Esophagus muscularis mucosa (tissue), 4 donors: ENCODE measurements at regions not wholly inside any gene's neighbourhood (a gene's known extent, or its start where the extent isn't known, plus 50 kb on each side); places are given as distances from the start of the nearest gene placed in this dataset.

Experiments
- DNase-seq: peaks from one replicate; pipeline ENCODE4 v3.0.0-alpha.2; 2017; ENCODE audit errors: extremely low spot score
- H3K27ac ChIP-seq, 4 donors: fragments of 200-600 bp; sonication (generic); replicated peaks in 1 of 4; 1 replicate in 3 of 4; 2 replicates in 1 of 4; pipeline ENCODE4 v1.5.1; 2016 to 2019; ENCODE audit warnings: mild to moderate bottlenecking in 1 of 4
- H3K27me3 ChIP-seq, 4 donors: fragments of 200-600 bp; sonication (generic); one replicate each; pipeline versions ENCODE4 v1.5.1 to v1.6.0; 2016 to 2019
- H3K36me3 ChIP-seq, 4 donors: fragments of 200-600 bp; sonication (generic); one replicate each; pipeline ENCODE4 v1.5.1; 2016 to 2019
- H3K4me1 ChIP-seq, 4 donors: fragments of 200-600 bp; sonication (generic); one replicate each; pipeline ENCODE4 v1.5.1; 2016 to 2019
- H3K4me3 ChIP-seq, 4 donors: fragments of 200-600 bp; sonication (generic); 1 replicate in 2 of 4; 2 replicates in 2 of 4; pipeline ENCODE4 v1.5.1; 2016 to 2019; ENCODE audit warnings: mild to moderate bottlenecking in 4 of 4, moderate library complexity in 1 of 4
- H3K9me3 ChIP-seq, 4 donors: fragments of 200-600 bp; sonication (generic); 1 replicate in 3 of 4; 2 replicates in 1 of 4; pipeline ENCODE4 v1.5.1; 2016 to 2019
- CTCF ChIP-seq, 3 experiments: fragments of 200-600 bp in 2 of 3; fragments of 450-650 bp in 1 of 3; sonication (generic) in 2 of 3; IDR thresholded peaks; one replicate each; pipeline ENCODE4 v1.5.1; 2017 to 2019; ENCODE audit warnings: antibody characterized with exemption in 3 of 3, mild to moderate bottlenecking in 2 of 3, moderate library complexity in 1 of 3
- EP300 ChIP-seq: sonication (generic); formaldehyde crosslinking; IDR thresholded peaks from one replicate; pipeline ENCODE4 v1.6.1; 2017; ENCODE audit warnings: antibody characterized with exemption
- POLR2A ChIP-seq: fragments of 450-650 bp; IDR thresholded peaks from one replicate; pipeline ENCODE4 v1.6.1; 2017; ENCODE audit warnings: antibody characterized with exemption, moderate library complexity, mild to moderate bottlenecking, low read depth
- POLR2AphosphoS5 ChIP-seq, 2 donors: sonication (generic); formaldehyde crosslinking; IDR thresholded peaks; one replicate each; pipeline ENCODE4 v1.6.1; 2017; ENCODE audit warnings: antibody characterized with exemption in 2 of 2
- WGBS: methylation state at CpG from one replicate; pipeline ENCODE4 v1.1.5; 2018; 5-methylcytosine and 5-hydroxymethylcytosine counted together
- intact Hi-C: fragments of 100-400 bp; cut with DNase I; formaldehyde crosslinking; loops from one replicate; pipeline ENCODE4 v1.15.1; 2023

- WGBS: 79% methylated on average over 7 of the region's 7 CpGs
- DNase-seq: no peak
- Histone ChIP-seq H3K9me3 (no peaks in the 10 kb centered on the region), H3K27me3 (no peaks in the 10 kb centered on the region), H3K27ac (no peak overlapping the region), H3K4me1 (no peaks in the 10 kb centered on the region), H3K4me3 (no peak overlapping the region), H3K36me3 (no peaks in the 10 kb centered on the region)
- TF ChIP-seq EP300: no peak
- TF ChIP-seq POLR2AphosphoS5 (IDR thresholded peaks at IDR 0.05): no peak
- no peak for TF ChIP-seq POLR2A
- TF ChIP-seq CTCF (IDR thresholded peaks at IDR 0.05): no peak
- intact Hi-C loops: no loop called here
Observed at GRCh38 chr18:60739212-60739611, 366.6 kb upstream of the MC4R start.

GRCh38 chr18:60740313-60740712, 367.7 kb upstream of the MC4R start:
- no peak overlapping the region for H3K27ac ChIP-seq
- no peaks in the 10 kb centered on the region for H3K9me3 ChIP-seq
- H3K36me3 ChIP-seq: no peaks in the 10 kb centered on the region
- no peaks in the 10 kb centered on the region for H3K4me1 ChIP-seq
- DNase-seq: no peak
- TF ChIP-seq POLR2AphosphoS5 (IDR thresholded peaks at IDR 0.05) (no peak), CTCF (IDR thresholded peaks at IDR 0.05) (no peak), POLR2A (no peak), EP300 (no peak)
- H3K27me3 ChIP-seq: no peaks in the 10 kb centered on the region
- WGBS: 83% methylated on average over 8 of the region's 8 CpGs
- H3K4me3 ChIP-seq: no peak overlapping the region
- intact Hi-C loops: no loop called here

GRCh38 chr18:60746491-60746890, 373.9 kb upstream of the MC4R start:
- Histone ChIP-seq H3K9me3 (no peaks in the 10 kb centered on the region), H3K27ac (no peak overlapping the region), H3K4me1 (no peaks in the 10 kb centered on the region), H3K36me3 (no peaks in the 10 kb centered on the region), H3K4me3 (no peak overlapping the region), H3K27me3 (no peaks in the 10 kb centered on the region)
- no peak for DNase-seq
- intact Hi-C loops: no loop called here
- no peak for TF ChIP-seq POLR2AphosphoS5 (IDR thresholded peaks at IDR 0.05)
- TF ChIP-seq CTCF (IDR thresholded peaks at IDR 0.05): no peak
- no peak for TF ChIP-seq EP300
- no peak for TF ChIP-seq POLR2A

GRCh38 chr18:60746919-60747318, 374.3 kb upstream of the MC4R start:
- no peaks in the 10 kb centered on the region for H3K4me1 ChIP-seq
- intact Hi-C loops: no loop called here
- no peaks in the 10 kb centered on the region for H3K27me3 ChIP-seq
- no peak overlapping the region for H3K27ac ChIP-seq
- TF ChIP-seq CTCF (IDR thresholded peaks at IDR 0.05): no peak
- no peak for TF ChIP-seq POLR2A
- TF ChIP-seq EP300: no peak
- no peak for TF ChIP-seq POLR2AphosphoS5 (IDR thresholded peaks at IDR 0.05)
- H3K9me3 ChIP-seq: no peaks in the 10 kb centered on the region
- no peak overlapping the region for H3K4me3 ChIP-seq
- no peaks in the 10 kb centered on the region for H3K36me3 ChIP-seq
- DNase-seq: no peak

- Histone ChIP-seq H3K9me3 (no peaks in the 10 kb centered on the region), H3K27ac (no peak overlapping the region), H3K27me3 (no peaks in the 10 kb centered on the region), H3K4me3 (no peak overlapping the region), H3K4me1 (no peaks in the 10 kb centered on the region), H3K36me3 (no peaks in the 10 kb centered on the region)
- 50% methylated on average over 3 of the region's 3 CpGs for WGBS
- intact Hi-C loops: no loop called here
- DNase-seq: no peak
- TF ChIP-seq CTCF (IDR thresholded peaks at IDR 0.05) (no peak), EP300 (no peak), POLR2AphosphoS5 (IDR thresholded peaks at IDR 0.05) (no peak), POLR2A (no peak)
Observed at GRCh38 chr18:60753753-60754152, 381.2 kb upstream of the MC4R start.
